Loucy (cell line): ENCODE measurements at regions not wholly inside any gene's neighbourhood (a gene's known extent, or its start where the extent isn't known, plus 50 kb on each side); places are given as distances from the start of the nearest gene placed in this dataset.

ENCODE experiments used
- H2AFZ ChIP-seq: fragments of 200-600 bp; sonication (generic); 2 replicates; pipeline ENCODE4 v1.6.0; 2016; ENCODE audit warnings: antibody characterized with exemption, mild to moderate bottlenecking, low read length, moderate library complexity
- H3F3A ChIP-seq: fragments of 200-600 bp; 2 replicates; pipeline ENCODE4 v1.6.0; 2016; ENCODE audit warnings: antibody characterized with exemption, low read depth, mild to moderate bottlenecking
- H3K27me3 ChIP-seq: fragments of 200-600 bp; sonication (generic); 2 replicates; pipeline ENCODE4 v1.6.1; 2014; ENCODE audit warnings: low read length, mild to moderate bottlenecking; ENCODE audit not compliant: insufficient read depth, poor library complexity, severe bottlenecking
- H3K36me3 ChIP-seq: fragments of 200-600 bp; sonication (generic); 2 replicates; pipeline ENCODE4 v1.6.1; 2016; ENCODE audit warnings: low read length; ENCODE audit not compliant: insufficient read depth
- H3K4me1 ChIP-seq: fragments of 200-600 bp; sonication (generic); 2 replicates; pipeline ENCODE4 v1.5.1; 2014; ENCODE audit warnings: low read length, mild to moderate bottlenecking; ENCODE audit not compliant: insufficient read depth, poor library complexity, severe bottlenecking
- H3K4me2 ChIP-seq: fragments of 200-600 bp; sonication (generic); 2 replicates; pipeline ENCODE4 v1.6.0; 2014; ENCODE audit warnings: antibody characterized with exemption, low read length, low read depth, mild to moderate bottlenecking; ENCODE audit not compliant: poor library complexity, severe bottlenecking
- H3K4me3 ChIP-seq: fragments of 200-600 bp; sonication (generic); 2 replicates; pipeline ENCODE4 v1.5.1; 2014; ENCODE audit warnings: low read length, mild to moderate bottlenecking, mixed read lengths; ENCODE audit not compliant: poor library complexity, severe bottlenecking
- H3K79me2 ChIP-seq: fragments of 200-600 bp; sonication (generic); 2 replicates; pipeline ENCODE4 v1.6.1; 2014; ENCODE audit warnings: low read length; ENCODE audit not compliant: insufficient read depth
- H3K9ac ChIP-seq: fragments of 200-600 bp; sonication (generic); 2 replicates; pipeline ENCODE4 v1.6.0; 2014; ENCODE audit warnings: mild to moderate bottlenecking, low read depth, low read length, moderate library complexity; ENCODE audit not compliant: poor library complexity, severe bottlenecking
- H3K9me2 ChIP-seq: fragments of 200-600 bp; sonication (generic); replicated peaks from 2 replicates; pipeline ENCODE4 v1.6.1; 2016; ENCODE audit warnings: low read depth, low read length, mixed read lengths
- H3K9me3 ChIP-seq: fragments of 200-600 bp; sonication (generic); 2 replicates; pipeline ENCODE4 v1.6.1; 2014; ENCODE audit warnings: mild to moderate bottlenecking, antibody characterized with exemption, low read length, low read depth; ENCODE audit not compliant: insufficient read depth
- H4K20me1 ChIP-seq: fragments of 200-600 bp; sonication (generic); 2 replicates; pipeline ENCODE4 v1.6.0; 2014; ENCODE audit warnings: antibody characterized with exemption, low read length, mild to moderate bottlenecking; ENCODE audit not compliant: insufficient read depth, poor library complexity, severe bottlenecking
- CTCF ChIP-seq: fragments of 200-600 bp; sonication (generic); conservative IDR thresholded peaks from 2 replicates; pipeline ENCODE4 v1.5.1; 2014; ENCODE audit warnings: mild to moderate bottlenecking, antibody characterized with exemption, low read length
- EZH2phosphoT487 ChIP-seq: fragments of 200-600 bp; IDR thresholded peaks from 2 replicates; pipeline ENCODE4 v1.6.1; 2018; ENCODE audit warnings: antibody characterized with exemption, mild to moderate bottlenecking, moderate library complexity, borderline replicate concordance

DNA sequence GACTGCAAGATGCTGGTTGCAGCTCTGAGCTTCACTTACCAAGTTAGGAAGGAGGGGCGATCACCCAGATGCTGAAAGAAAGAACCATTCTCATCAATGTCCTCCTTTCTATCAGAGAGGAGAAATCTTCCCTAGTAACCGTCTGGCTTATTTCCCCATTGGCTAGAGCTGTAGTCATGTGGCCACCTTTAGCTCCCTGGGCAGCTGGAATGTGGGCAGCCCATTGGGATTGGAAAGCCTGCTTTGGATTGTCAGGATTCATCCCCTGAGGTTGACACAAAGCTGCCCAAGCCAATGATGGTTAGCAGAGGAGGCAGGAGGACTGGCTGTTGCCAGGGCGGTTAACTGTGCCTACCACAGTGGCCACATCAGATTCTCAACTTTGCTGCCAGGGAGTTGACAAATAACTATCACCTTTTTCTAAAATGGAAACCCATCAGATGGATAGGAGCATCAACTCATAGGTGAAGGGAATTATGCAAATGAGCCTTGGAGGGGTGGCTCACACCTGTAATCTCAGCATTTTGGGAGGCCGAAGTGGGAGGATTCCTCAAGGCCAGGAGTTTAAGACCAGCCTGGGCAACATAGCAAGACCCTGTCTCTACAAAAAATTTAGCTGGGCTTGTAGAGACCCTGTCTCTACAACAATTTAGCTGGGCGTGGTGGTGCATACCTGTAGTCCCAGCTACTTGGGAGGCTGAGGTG lies 206.4 kb upstream of the GALNT17 start:
- Histone ChIP-seq H3K27me3 (no peaks in the 10 kb centered on the region), H3K36me3 (no peaks in the 10 kb centered on the region), H3K4me3 (no peak overlapping the region), H4K20me1 (no peaks in the 10 kb centered on the region), H3K9me3 (peaks cover 11% of the 10 kb centered on the region; the same call in 1 of the 2 replicates), H3K4me2 (no peak overlapping the region), H3F3A (no peaks in the 10 kb centered on the region), H3K9ac (no peak overlapping the region), H3K79me2 (no peaks in the 10 kb centered on the region), H2AFZ (no peak overlapping the region), H3K4me1 (no peaks in the 10 kb centered on the region), H3K9me2 (no peaks in the 10 kb centered on the region)
- TF ChIP-seq EZH2phosphoT487: no peak
- TF ChIP-seq CTCF: no peak

GRCh38 chr7:70926666-70927065 lies 205.3 kb upstream of the GALNT17 start:
- Histone ChIP-seq H2AFZ (no peak overlapping the region), H3K4me2 (no peak overlapping the region), H3K4me3 (no peak overlapping the region), H3K4me1 (no peaks in the 10 kb centered on the region), H4K20me1 (no peaks in the 10 kb centered on the region), H3F3A (no peaks in the 10 kb centered on the region), H3K79me2 (no peaks in the 10 kb centered on the region), H3K36me3 (no peaks in the 10 kb centered on the region), H3K27me3 (no peaks in the 10 kb centered on the region), H3K9me2 (no peaks in the 10 kb centered on the region), H3K9ac (no peak overlapping the region), H3K9me3 (peaks cover 11% of the 10 kb centered on the region; the same call in 1 of the 2 replicates)
- TF ChIP-seq CTCF: no peak

GRCh38 chr7:70935311-70935710 lies 196.6 kb upstream of the GALNT17 start:
- TF ChIP-seq EZH2phosphoT487: no peak
- no peak for TF ChIP-seq CTCF
- H4K20me1 ChIP-seq: no peaks in the 10 kb centered on the region

More at GRCh38 chr7:70935311-70935710, 196.6 kb upstream of the GALNT17 start:
- Histone ChIP-seq H3K9me2 (no peaks in the 10 kb centered on the region), H3K9ac (no peak overlapping the region), H3K9me3 (peaks cover 4% of the 10 kb centered on the region; the same call in 1 of the 2 replicates), H3K36me3 (no peaks in the 10 kb centered on the region), H3K27me3 (no peaks in the 10 kb centered on the region), H3K79me2 (no peaks in the 10 kb centered on the region), H2AFZ (no peak overlapping the region), H3K4me3 (no peak overlapping the region), H3K4me1 (no peaks in the 10 kb centered on the region), H3F3A (no peaks in the 10 kb centered on the region), H3K4me2 (no peak overlapping the region)
